ENCODE measurements at regions not wholly inside any gene's neighbourhood (a gene's known extent, or its start where the extent isn't known, plus 50 kb on each side); places are given as distances from the start of the nearest gene placed in this dataset.

DNA sequence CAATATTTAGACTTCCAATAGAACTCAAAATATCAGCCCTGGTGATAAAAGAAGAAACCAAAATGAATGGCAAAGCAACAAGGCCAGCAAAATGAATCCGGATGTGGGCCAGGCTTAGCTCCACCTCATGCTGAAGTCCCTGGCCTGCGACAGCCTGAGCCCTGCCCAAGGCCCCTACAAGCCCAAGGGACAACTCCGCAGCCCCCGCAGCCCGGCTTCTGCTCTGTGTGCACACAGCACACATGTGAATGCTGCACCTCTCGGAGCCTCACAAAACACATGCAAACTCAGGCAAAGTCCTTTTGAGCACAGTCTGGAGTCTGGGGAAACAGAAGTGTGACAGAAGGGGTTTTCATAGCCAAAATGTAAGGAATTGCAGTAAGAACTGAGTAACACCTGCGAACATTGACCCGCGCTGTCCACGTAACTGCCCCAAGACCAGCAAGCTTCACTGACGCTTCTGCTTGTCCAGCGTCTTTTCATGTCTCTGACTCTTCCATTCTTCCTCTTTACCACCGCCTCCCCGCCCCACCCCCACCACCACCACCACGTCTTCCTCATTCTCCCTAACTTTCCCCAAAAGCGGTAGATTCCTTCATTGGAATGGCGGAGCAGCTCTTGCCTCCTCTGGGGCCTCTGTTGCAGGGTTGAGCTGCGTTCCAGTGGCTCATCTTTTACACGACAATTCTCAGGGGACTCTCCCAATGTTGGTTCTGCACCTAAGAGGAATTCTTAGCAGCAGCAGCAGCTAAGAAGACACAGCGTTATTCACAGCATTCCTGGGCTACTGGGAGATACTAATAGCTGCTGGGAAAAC, 136.4 kb upstream of the COPS8 start:
- no peak for DNase-seq (ENCODE audit: low read depth)
- Histone ChIP-seq H3K4me3 (ENCODE audit: low read depth, low read length) (no peak overlapping the region), H3K27me3 (ENCODE audit: control insufficient read depth, insufficient read depth, low read length) (no peaks in the 10 kb centered on the region)

GRCh38 chr2:236951830-236952475, 133.7 kb upstream of the COPS8 start:
- no peak for TF ChIP-seq CTCF (IDR thresholded peaks at IDR 0.05; ENCODE audit: insufficient read depth, low read length, poor library complexity, severe bottlenecking)
- no peak for DNase-seq (ENCODE audit: low read depth)
- H3K36me3 ChIP-seq (ENCODE audit: control insufficient read depth, insufficient read depth, low read length) = no peaks in the 10 kb centered on the region
- H3K4me3 ChIP-seq (ENCODE audit: low read depth, low read length) = no peak overlapping the region
- H3K27me3 ChIP-seq (ENCODE audit: control insufficient read depth, insufficient read depth, low read length) = no peaks in the 10 kb centered on the region

More for the DNA sequence above, 136.4 kb upstream of the COPS8 start:
- H3K36me3 ChIP-seq (ENCODE audit: control insufficient read depth, insufficient read depth, low read length) = no peaks in the 10 kb centered on the region
- TF ChIP-seq CTCF (IDR thresholded peaks at IDR 0.05; ENCODE audit: insufficient read depth, low read length, poor library complexity, severe bottlenecking) = no peak

GRCh38 chr2:236954641-236955040, 131.0 kb upstream of the COPS8 start:
- no peaks in the 10 kb centered on the region for H3K36me3 ChIP-seq (ENCODE audit: control insufficient read depth, insufficient read depth, low read length)
- H3K4me3 ChIP-seq (ENCODE audit: low read depth, low read length) = no peak overlapping the region
- no peak for TF ChIP-seq CTCF (IDR thresholded peaks at IDR 0.05; ENCODE audit: insufficient read depth, low read length, poor library complexity, severe bottlenecking)
- no peaks in the 10 kb centered on the region for H3K27me3 ChIP-seq (ENCODE audit: control insufficient read depth, insufficient read depth, low read length)
- no peak for DNase-seq (ENCODE audit: low read depth)

DNA sequence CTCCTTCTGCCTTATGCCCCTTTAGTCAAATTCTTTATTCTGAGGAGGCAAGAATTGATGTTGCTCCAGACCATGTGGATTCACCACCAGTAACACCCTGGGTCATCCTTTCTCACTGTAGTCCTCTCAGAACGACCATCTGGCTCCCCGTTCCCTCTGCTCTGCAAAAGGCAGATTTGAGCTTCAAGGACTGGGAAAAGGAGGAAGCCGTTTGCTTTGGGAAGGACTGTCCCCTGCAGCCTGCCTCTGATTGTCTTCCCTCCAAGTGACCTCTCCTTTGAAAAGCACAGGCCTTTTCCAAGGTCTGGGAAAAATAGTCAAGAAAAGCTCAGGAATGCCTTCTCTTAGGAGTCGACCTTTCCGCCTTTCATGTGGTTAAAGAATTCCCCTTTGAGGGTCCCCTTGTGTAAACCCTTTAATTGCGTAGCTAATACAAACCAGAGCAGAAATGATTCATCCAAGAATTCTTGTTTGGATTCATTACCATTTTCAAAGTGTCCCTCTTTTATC, 130.1 kb upstream of the COPS8 start:
- H3K4me3 ChIP-seq (ENCODE audit: low read depth, low read length) = no peak overlapping the region
- no peak for TF ChIP-seq CTCF (IDR thresholded peaks at IDR 0.05; ENCODE audit: insufficient read depth, low read length, poor library complexity, severe bottlenecking)
- H3K36me3 ChIP-seq (ENCODE audit: control insufficient read depth, insufficient read depth, low read length) = no peaks in the 10 kb centered on the region
- H3K27me3 ChIP-seq (ENCODE audit: control insufficient read depth, insufficient read depth, low read length) = no peaks in the 10 kb centered on the region
- DNase-seq (ENCODE audit: low read depth) = no peak

DNA sequence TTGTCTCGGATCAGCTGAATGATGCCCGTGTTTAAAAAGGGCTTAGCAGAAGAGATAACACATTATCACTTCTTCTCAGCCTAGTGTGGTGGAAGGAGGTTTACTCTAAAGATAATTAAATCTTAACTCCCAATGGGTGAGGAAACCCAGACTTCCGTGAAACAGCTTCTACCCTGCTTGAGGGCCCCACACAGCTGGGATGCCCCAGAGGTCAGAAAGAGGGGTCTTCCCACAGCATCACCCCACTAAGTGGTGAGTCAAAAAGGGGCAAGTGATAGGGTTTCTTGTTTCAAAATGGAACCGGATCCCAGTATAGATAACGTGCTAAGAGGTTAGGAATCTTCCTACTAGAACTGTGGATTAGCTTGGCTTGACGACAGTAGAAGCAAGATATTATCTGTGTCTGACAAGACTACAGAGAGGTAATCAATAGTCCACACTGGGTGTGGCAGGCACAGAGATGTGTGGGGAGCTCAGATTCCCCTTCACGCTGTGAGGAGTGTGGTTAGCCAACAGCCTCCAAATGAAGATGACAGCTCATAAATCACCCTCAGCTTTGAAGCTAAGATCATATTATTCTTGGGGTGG, 129.6 kb upstream of the COPS8 start:
- no peak for TF ChIP-seq CTCF (IDR thresholded peaks at IDR 0.05; ENCODE audit: insufficient read depth, low read length, poor library complexity, severe bottlenecking)
- Histone ChIP-seq H3K36me3 (ENCODE audit: control insufficient read depth, insufficient read depth, low read length) (no peaks in the 10 kb centered on the region), H3K4me3 (ENCODE audit: low read depth, low read length) (no peak overlapping the region), H3K27me3 (ENCODE audit: control insufficient read depth, insufficient read depth, low read length) (no peaks in the 10 kb centered on the region)
- DNase-seq (ENCODE audit: low read depth) = no peak
